Stimulated activated CD8-positive, alpha-beta memory T cell treated with anti-CD3 and anti-CD28 coated beads, Interleukin-2, amount 100 ng/mL, for 48 hours (primary cell): ENCODE measurements at regions not wholly inside any gene's neighbourhood (a gene's known extent, or its start where the extent isn't known, plus 50 kb on each side); places are given as distances from the start of the nearest gene placed in this dataset.
"Not testable (repeated sequence)": the region's sequence is repeated elsewhere in the genome, so short reads cannot be mapped to it uniquely, and the experiment has no call there.

Experiments used
- DNase-seq, 2 donors: peaks; one replicate each; pipeline ENCODE4 v3.0.0-alpha.2; 2020; ENCODE audit warnings: low read depth in 2 of 2

- no peak for DNase-seq
Observed at GRCh38 chr11:86167499-86168164, 76.9 kb upstream of the EED start.

- DNase-seq, result not testable (repeated sequence)
Observed at GRCh38 chr11:86166287-86166686, 78.3 kb upstream of the EED start.

GRCh38 chr11:86164106-86164505 is 80.4 kb upstream of the EED start:
- no peak for DNase-seq

- not testable (repeated sequence) for DNase-seq
Observed at GRCh38 chr11:86163221-86163876, 81.2 kb upstream of the EED start.

GRCh38 chr11:86162239-86162638 is 82.3 kb upstream of the EED start:
- no peak for DNase-seq

GRCh38 chr11:86161837-86162236 is 82.7 kb upstream of the EED start:
- no peak for DNase-seq

GRCh38 chr11:86161336-86161735 is 83.2 kb upstream of the EED start:
- no peak for DNase-seq

GRCh38 chr11:86160541-86161149 is 83.9 kb upstream of the EED start:
- DNase-seq, result no peak

GRCh38 chr11:86159581-86159891 is 85.0 kb upstream of the EED start:
- DNase-seq, result no peak

GRCh38 chr11:86158704-86159580 is 85.6 kb upstream of the EED start:
- DNase-seq, result no peak

- DNase-seq, result no peak
Observed at GRCh38 chr11:86157797-86158378, 86.7 kb upstream of the EED start.

- DNase-seq, result no peak
Observed at GRCh38 chr11:86156397-86156955, 87.6 kb upstream of the PICALM start.

GRCh38 chr11:86155200-86155844 is 86.4 kb upstream of the PICALM start:
- DNase-seq, result no peak

- DNase-seq, result no peak
Observed at GRCh38 chr11:86153439-86153838, 84.6 kb upstream of the PICALM start.

GRCh38 chr11:86152901-86153300 is 84.0 kb upstream of the PICALM start:
- DNase-seq, result no peak

- no peak for DNase-seq
Observed at GRCh38 chr11:86152006-86152862, 83.3 kb upstream of the PICALM start.

GRCh38 chr11:86151174-86152005 is 82.5 kb upstream of the PICALM start:
- DNase-seq, result no peak

GRCh38 chr11:86150847-86151173 is 81.9 kb upstream of the PICALM start:
- DNase-seq, result no peak

- DNase-seq, result no peak
Observed at GRCh38 chr11:86149792-86150191, 80.9 kb upstream of the PICALM start.
